ENCODE measurements at regions not wholly inside any gene's neighbourhood (a gene's known extent, or its start where the extent isn't known, plus 50 kb on each side); places are given as distances from the start of the nearest gene placed in this dataset.

GRCh38 chr5:130397132-130397531, 492.9 kb downstream of the CHSY3 start:
- TF ChIP-seq CTCF (IDR thresholded peaks at IDR 0.05): no peak
- TF ChIP-seq EP300 (IDR thresholded peaks at IDR 0.05): no peak
- no peak for TF ChIP-seq POLR2A (IDR thresholded peaks at IDR 0.05)
